Activated effector memory CD4-positive, alpha-beta T cell treated with anti-CD3 and anti-CD28 coated beads, Interleukin-2, amount 50 U/mL, for 16 hours (primary cell): ENCODE measurements at regions not wholly inside any gene's neighbourhood (a gene's known extent, or its start where the extent isn't known, plus 50 kb on each side); places are given as distances from the start of the nearest gene placed in this dataset.

Experiments
- DNase-seq: peaks from one replicate; pipeline ENCODE4 v3.0.0-alpha.2; 2020

GRCh38 chr13:30359991-30360390, 52.6 kb upstream of the KATNAL1 start:
- no peak for DNase-seq

GRCh38 chr13:30360586-30360985, 53.2 kb upstream of the KATNAL1 start:
- no peak for DNase-seq

- no peak for DNase-seq
Measured at GRCh38 chr13:30362005-30362788, 54.8 kb upstream of the KATNAL1 start.

- no peak for DNase-seq
Measured at GRCh38 chr13:30362869-30363268, 55.5 kb upstream of the KATNAL1 start.

- no peak for DNase-seq
Measured at GRCh38 chr13:30363725-30364124, 56.4 kb upstream of the KATNAL1 start.

- DNase-seq, result no peak
Measured at GRCh38 chr13:30364133-30364532, 56.8 kb upstream of the KATNAL1 start.

- no peak for DNase-seq
Measured at GRCh38 chr13:30364876-30365275, 57.4 kb upstream of the UBE2L5 start.

- no peak for DNase-seq
Measured at GRCh38 chr13:30366088-30366487, 56.2 kb upstream of the UBE2L5 start.

GRCh38 chr13:30367296-30367695, 55.0 kb upstream of the UBE2L5 start:
- DNase-seq, result no peak

GRCh38 chr13:30370146-30370545, 52.1 kb upstream of the UBE2L5 start:
- no peak for DNase-seq

GRCh38 chr13:30370916-30371521, 51.3 kb upstream of the UBE2L5 start:
- no peak for DNase-seq

GRCh38 chr13:30371649-30372265, 50.5 kb upstream of the UBE2L5 start:
- DNase-seq, result peak; percentile 81
